GM18951 (cell line): ENCODE measurements at regions not wholly inside any gene's neighbourhood (a gene's known extent, or its start where the extent isn't known, plus 50 kb on each side); places are given as distances from the start of the nearest gene placed in this dataset.

Experiments used
- POLR2A ChIP-seq: IDR thresholded peaks from 4 replicates; pipeline ENCODE4 v1.6.1; 2011; ENCODE audit warnings: mild to moderate bottlenecking; ENCODE audit not compliant: insufficient read length, insufficient read depth; ENCODE audit errors: extremely low read depth
- in situ Hi-C: fragments of 300-500 bp; cut with MboI; formaldehyde crosslinking; loops from one replicate; pipeline ENCODE4 v1.12.0; 2022; ENCODE audit warnings: low sequenced_read_pairs, mixed read lengths, inconsistent platforms; ENCODE audit not compliant: unreplicated experiment

DNA sequence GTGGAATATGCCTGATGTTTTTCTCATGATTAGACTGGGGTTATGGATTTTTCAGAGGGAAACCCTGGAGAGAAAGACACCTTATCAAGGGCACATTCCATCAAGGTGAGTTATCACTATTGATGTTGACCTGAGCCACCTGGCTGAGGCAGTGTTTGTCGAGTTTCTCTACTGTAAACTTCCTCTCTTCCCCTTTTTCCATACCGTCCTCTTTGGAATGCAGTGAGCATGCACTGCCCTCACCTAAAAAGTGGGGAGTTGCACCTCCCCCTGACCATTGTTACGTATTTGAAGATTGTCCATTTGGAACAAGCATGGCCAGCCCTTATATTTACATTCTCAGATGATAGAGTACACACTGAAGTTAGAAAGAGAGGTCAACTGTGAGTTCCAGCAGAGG, 53.9 kb upstream of the PWP1 start:
- in situ Hi-C loops: no loop called here
- TF ChIP-seq POLR2A: no peak

DNA sequence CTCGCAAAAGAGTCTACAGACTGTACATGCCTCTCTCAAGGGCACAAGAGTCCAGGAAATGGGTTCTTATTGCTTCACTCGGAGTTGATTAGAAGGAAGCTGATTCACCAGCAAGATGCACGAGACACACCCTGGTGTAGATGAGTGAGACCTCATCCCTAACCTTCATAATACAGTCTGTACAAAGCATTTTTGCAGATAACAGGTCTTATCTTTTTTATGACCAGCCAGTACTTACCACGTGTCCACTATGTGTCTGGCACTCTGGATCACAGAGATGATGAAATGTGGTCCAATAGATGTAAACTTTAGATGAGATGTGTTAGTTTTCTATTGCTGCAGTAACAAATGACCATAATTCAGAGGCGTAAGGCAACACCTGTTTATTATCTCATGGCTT, 53.4 kb upstream of the PWP1 start:
- no peak for TF ChIP-seq POLR2A
- in situ Hi-C loops: no loop called here

DNA sequence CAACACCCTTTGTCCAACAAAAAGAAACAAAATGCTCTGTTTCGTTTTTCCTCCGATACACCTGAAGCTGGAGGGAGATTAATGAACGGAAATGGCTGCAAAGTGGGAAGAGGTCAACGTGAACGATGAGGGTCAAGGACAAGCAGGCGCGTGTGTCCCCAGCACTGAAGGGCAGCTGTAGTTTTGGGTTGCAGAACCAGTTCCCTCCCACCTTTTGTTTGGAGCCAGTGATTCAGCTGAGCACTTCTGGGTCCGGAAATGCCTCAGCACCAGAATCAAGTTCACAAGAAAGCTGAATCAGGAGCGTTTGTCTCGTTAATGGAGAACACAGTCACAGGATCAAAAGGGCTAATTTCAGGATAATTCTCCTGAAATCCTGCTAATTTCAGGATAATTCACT, 51.1 kb upstream of the PWP1 start:
- TF ChIP-seq POLR2A: no peak
- in situ Hi-C loops: no loop called here

DNA sequence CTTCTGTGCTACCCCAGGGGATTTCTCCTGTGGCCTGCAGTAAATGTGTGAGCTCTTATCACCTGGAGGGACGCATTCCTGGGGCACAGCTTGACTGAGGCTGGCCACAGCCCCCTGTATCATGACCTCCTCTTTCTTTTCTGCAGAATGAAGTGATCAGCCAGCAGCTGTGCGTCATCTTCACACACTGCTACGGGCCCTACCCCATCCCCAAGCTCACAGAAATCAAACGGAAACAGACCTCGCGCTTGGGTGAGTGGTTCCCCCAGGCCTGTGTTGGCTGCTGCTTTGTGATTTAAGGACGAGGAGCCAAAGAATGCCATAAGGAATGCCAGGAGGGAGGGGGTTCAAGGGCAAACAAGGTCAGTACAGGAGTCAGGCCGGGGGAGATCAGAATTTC, 50.5 kb upstream of the PWP1 start:
- no peak for TF ChIP-seq POLR2A
- in situ Hi-C loops: no loop called here
